Endothelial cell (in vitro differentiated cells): ENCODE measurements at regions not wholly inside any gene's neighbourhood (a gene's known extent, or its start where the extent isn't known, plus 50 kb on each side); places are given as distances from the start of the nearest gene placed in this dataset.

Source experiments
- DNase-seq: peaks from one replicate; pipeline ENCODE4 v3.0.0; 2021; ENCODE audit warnings: low spot score
- H3K27ac Mint-ChIP-seq: one replicate; pipeline ENCODE4 v1.8.0; 2021; ENCODE audit warnings: mixed read lengths, inconsistent platforms; ENCODE audit not compliant: unreplicated experiment
- H3K27me3 Mint-ChIP-seq: one replicate; pipeline ENCODE4 v1.8.0; 2021; ENCODE audit warnings: mild to moderate bottlenecking, moderate library complexity, mixed read lengths, inconsistent platforms; ENCODE audit not compliant: unreplicated experiment
- H3K36me3 Mint-ChIP-seq: one replicate; pipeline ENCODE4 v1.8.0; 2021; ENCODE audit warnings: mild to moderate bottlenecking, low read depth, mixed read lengths, inconsistent platforms; ENCODE audit not compliant: unreplicated experiment
- H3K4me1 Mint-ChIP-seq: one replicate; pipeline ENCODE4 v1.8.0; 2021; ENCODE audit warnings: mild to moderate bottlenecking, mixed read lengths, inconsistent platforms; ENCODE audit not compliant: unreplicated experiment
- H3K4me3 Mint-ChIP-seq: one replicate; pipeline ENCODE4 v1.8.0; 2021; ENCODE audit warnings: mild to moderate bottlenecking, mixed read lengths, inconsistent platforms; ENCODE audit not compliant: unreplicated experiment
- H3K9me3 Mint-ChIP-seq: one replicate; pipeline ENCODE4 v1.8.0; 2021; ENCODE audit warnings: mixed read lengths, inconsistent platforms; ENCODE audit not compliant: unreplicated experiment
- TF ChIP-seq, protein P1 (sequence below): fragments of 200-600 bp; sonication (generic); IDR thresholded peaks from one replicate; pipeline ENCODE4 v1.5.0; 2021; ENCODE audit warnings: antibody characterized with exemption; ENCODE audit not compliant: unreplicated experiment

DNA sequence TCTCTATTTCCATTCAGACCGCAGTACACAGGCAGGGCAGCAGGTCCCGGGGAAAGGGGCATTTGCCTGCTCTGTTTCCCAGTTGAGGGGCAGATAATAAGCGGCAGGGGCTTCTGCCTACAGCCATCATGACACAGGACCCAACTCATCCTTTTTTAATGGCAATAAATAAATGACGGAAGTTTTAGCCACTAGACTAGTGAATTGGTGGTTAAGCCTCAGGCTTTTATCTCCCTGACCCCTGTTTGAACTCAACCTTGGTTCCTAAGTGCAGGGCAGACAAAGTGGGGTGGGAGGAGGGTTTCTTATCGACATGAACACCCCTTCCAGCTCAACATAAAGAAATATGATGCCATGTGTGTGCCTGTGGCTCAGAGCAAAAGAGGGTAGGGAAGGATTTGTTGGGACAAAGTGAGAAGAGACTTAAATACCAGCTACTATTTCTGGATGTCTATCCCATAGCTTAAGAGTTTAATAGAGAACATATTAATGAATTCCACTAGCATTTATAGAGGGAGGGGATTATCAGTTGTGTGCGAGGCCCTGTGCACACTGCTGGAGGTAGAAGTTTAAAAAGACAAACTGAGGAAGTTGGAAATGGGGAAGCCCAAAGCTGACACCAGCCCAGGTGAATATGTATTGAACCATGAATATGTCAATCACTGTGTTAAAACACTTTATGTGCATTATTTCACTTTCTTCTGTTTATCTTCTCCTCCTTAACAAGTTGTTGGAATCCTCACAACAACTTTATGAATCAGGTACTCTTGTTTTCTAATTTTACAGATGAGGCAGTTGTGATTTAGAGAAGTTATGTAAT, 939.4 kb downstream of the MCTP2 start:
- no peaks in the 10 kb centered on the region for H3K4me1 Mint-ChIP-seq
- no peak overlapping the region for H3K27ac Mint-ChIP-seq
- TF ChIP-seq, protein P1, sequence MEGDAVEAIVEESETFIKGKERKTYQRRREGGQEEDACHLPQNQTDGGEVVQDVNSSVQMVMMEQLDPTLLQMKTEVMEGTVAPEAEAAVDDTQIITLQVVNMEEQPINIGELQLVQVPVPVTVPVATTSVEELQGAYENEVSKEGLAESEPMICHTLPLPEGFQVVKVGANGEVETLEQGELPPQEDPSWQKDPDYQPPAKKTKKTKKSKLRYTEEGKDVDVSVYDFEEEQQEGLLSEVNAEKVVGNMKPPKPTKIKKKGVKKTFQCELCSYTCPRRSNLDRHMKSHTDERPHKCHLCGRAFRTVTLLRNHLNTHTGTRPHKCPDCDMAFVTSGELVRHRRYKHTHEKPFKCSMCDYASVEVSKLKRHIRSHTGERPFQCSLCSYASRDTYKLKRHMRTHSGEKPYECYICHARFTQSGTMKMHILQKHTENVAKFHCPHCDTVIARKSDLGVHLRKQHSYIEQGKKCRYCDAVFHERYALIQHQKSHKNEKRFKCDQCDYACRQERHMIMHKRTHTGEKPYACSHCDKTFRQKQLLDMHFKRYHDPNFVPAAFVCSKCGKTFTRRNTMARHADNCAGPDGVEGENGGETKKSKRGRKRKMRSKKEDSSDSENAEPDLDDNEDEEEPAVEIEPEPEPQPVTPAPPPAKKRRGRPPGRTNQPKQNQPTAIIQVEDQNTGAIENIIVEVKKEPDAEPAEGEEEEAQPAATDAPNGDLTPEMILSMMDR: no peak
- DNase-seq: no peak
- no peak overlapping the region for H3K4me3 Mint-ChIP-seq
- no peaks in the 10 kb centered on the region for H3K36me3 Mint-ChIP-seq
- H3K9me3 Mint-ChIP-seq: no peaks in the 10 kb centered on the region
- H3K27me3 Mint-ChIP-seq: no peaks in the 10 kb centered on the region

DNA sequence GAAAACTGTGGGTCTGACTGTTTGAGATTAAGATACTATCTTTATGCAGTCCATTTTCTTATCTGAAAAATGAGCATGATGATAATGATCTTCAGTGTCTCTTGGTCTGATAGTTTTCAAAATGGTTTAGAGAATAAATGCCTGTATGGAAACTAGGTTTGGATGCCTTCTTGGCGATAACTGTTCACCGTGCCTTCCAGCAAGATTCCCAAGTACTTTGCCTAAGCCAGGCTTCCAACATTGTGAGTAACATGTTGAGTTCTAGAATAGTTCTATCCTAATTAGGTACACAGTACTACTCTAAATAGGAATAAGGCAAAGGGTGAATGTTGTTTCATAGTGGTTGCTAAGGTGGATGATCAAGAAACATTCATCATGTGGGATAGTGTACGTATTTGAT, 940.2 kb downstream of the MCTP2 start:
- Mint-ChIP-seq H3K36me3 (no peaks in the 10 kb centered on the region), H3K27me3 (no peaks in the 10 kb centered on the region), H3K4me1 (no peaks in the 10 kb centered on the region), H3K27ac (no peak overlapping the region), H3K4me3 (no peak overlapping the region), H3K9me3 (no peaks in the 10 kb centered on the region)
- TF ChIP-seq, protein P1: no peak
- DNase-seq: no peak

DNA sequence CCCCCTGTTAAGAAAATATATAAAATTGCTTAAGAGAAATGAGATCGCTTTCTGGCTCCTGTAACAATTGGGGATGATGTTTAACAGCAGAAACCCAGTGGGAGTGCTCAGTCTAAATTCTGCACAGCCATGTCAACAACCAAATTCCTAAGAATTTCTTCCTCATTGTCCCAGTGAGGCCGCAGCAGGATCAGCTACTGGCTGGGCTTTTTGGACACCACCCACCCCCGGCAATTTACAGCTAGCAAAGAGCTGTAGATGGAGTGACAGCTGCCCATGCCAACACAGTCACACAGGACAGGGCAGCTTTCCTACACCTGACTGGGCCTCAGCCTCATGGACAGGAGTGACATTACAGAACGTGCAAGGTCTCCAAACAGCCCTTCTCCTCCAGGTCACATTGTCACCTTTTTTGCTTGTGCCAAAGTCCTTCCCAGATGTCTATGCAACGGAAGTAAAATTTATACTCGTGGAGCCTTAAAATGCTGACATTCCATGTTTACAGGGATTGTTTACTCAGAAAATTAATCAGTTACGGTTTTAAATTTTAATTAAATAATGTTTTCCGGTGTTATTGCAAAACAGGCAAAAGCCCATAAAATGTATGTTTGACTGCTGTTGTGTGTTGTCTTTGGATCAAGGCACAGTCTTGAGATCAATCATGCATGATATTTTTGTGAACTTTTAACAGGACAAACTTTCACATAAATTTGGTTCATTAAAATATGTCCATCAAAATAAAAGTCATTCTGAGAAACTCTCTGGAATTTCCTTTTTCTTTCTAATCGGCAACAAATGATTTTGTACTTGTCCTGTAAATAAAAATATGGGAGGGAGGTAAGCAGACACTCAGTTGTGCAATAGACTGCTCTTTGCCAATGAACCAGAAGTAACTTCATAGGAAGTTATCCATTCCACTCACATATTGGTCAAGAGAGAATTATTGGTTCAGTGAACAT, 943.2 kb downstream of the MCTP2 start:
- H3K9me3 Mint-ChIP-seq: no peaks in the 10 kb centered on the region
- H3K27me3 Mint-ChIP-seq: no peaks in the 10 kb centered on the region
- H3K4me3 Mint-ChIP-seq: no peak overlapping the region
- H3K36me3 Mint-ChIP-seq: no peaks in the 10 kb centered on the region
- no peak for DNase-seq
- H3K4me1 Mint-ChIP-seq: no peaks in the 10 kb centered on the region
- TF ChIP-seq, protein P1: no peak
- H3K27ac Mint-ChIP-seq: no peak overlapping the region

DNA sequence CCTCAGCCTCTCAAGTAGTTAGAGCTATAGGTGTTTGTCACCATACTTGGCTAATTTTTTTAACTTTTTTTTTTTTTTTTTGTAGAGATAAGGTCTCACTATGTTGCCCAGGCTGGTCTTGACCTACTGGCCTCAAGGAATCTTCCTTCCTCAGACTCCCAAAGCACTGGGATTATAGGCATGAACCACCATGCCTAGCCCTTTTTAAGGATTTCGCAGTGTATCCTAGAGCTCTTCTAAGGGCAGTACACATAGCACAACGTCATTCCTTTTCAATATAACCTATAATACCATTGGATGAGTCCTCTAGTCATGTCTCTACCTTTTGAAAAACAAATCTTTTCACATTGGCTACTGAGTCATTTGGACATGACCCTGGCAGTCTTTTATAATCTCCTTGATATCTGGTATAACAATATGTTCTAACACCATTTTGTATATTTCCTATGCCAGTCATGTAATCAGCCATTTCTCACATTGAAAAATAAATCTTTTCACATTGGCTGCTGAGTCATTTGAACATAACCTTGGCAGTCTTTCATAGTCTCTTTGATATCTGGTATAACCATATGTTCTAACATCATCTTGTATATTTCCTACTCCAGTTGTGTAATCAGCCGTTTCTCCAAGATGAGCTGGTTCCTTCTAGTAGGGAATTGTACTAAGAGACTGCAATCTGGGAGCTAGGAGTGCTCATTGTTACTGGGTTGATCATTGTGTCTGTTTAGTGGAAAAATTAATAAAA, 944.7 kb downstream of the MCTP2 start:
- no peaks in the 10 kb centered on the region for H3K36me3 Mint-ChIP-seq
- DNase-seq: no peak
- no peaks in the 10 kb centered on the region for H3K9me3 Mint-ChIP-seq
- H3K4me3 Mint-ChIP-seq: no peak overlapping the region
- no peaks in the 10 kb centered on the region for H3K4me1 Mint-ChIP-seq
- TF ChIP-seq, protein P1: no peak
- no peaks in the 10 kb centered on the region for H3K27me3 Mint-ChIP-seq
- no peak overlapping the region for H3K27ac Mint-ChIP-seq
